ENCODE measurements at regions not wholly inside any gene's neighbourhood (a gene's known extent, or its start where the extent isn't known, plus 50 kb on each side); places are given as distances from the start of the nearest gene placed in this dataset.
A peak's percentile ranks its signal among the peaks of the same experiment; 100 is the strongest.

DNA sequence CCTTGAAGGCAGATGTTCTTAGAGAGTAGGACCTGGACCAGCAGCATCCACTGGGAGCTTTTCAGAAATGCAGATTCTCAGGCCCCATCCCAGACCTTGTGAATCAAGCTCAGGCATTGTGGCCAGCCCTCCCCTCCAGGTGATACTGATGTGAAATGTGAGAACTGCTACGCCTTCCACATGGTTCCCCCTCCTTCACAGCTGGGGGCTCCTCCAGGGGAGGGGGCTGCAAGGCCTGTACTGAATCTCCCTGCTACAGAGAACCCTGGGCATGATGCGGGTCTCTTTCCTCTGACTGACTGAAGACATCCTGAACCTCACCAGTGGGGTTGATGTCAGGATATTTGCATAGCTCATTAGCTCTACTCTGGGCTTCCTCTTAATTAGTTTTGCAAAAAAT, 141.8 kb upstream of the CSF3R start:
- Histone ChIP-seq H3K4me1 (ENCODE audit: control insufficient read depth in 4 of 4, insufficient read depth in 4 of 4, low read length in 3 of 4) (peaks cover 0 to 12% (median 6%) of the 10 kb centered on the region in 4 donors), H3K9ac (ENCODE audit: low read depth in 1 of 2, low read length in 2 of 2) (no peak overlapping the region), H3K36me3 (ENCODE audit: control insufficient read depth in 4 of 4, insufficient read depth in 3 of 4, low read depth in 1 of 4, low read length in 3 of 4) (no peaks in the 10 kb centered on the region), H3K9me3 (ENCODE audit: control insufficient read depth in 4 of 4, low read length in 3 of 4) (peaks cover 0 to 2% (median 0%) of the 10 kb centered on the region in 4 donors), H3K4me3 (ENCODE audit: low read depth in 1 of 3, low read length in 3 of 3) (no peak overlapping the region), H3K27me3 (ENCODE audit: control insufficient read depth in 4 of 4, insufficient read depth in 4 of 4, low read length in 3 of 4) (no peaks in the 10 kb centered on the region), H3K27ac (ENCODE audit: low read depth in 1 of 2, low read length in 2 of 2) (no peak overlapping the region)
- WGBS: 80% methylated on average over 2 of the region's 2 CpGs
- DNase-seq (ENCODE audit: low spot score): no peak
- TF ChIP-seq JUND (IDR thresholded peaks at IDR 0.05): no peak
- TF ChIP-seq FOXA1 (IDR thresholded peaks at IDR 0.05): no peak
- TF ChIP-seq SP1 (IDR thresholded peaks at IDR 0.05): no peak
- TF ChIP-seq NR2F2 (IDR thresholded peaks at IDR 0.05): no peak
- no peak for TF ChIP-seq RAD21 (IDR thresholded peaks at IDR 0.05)
- TF ChIP-seq TAF1 (conservative IDR thresholded peaks at IDR 0.05): no peak
- no peak for TF ChIP-seq YY1 (IDR thresholded peaks at IDR 0.05)
- TF ChIP-seq, protein P1, sequence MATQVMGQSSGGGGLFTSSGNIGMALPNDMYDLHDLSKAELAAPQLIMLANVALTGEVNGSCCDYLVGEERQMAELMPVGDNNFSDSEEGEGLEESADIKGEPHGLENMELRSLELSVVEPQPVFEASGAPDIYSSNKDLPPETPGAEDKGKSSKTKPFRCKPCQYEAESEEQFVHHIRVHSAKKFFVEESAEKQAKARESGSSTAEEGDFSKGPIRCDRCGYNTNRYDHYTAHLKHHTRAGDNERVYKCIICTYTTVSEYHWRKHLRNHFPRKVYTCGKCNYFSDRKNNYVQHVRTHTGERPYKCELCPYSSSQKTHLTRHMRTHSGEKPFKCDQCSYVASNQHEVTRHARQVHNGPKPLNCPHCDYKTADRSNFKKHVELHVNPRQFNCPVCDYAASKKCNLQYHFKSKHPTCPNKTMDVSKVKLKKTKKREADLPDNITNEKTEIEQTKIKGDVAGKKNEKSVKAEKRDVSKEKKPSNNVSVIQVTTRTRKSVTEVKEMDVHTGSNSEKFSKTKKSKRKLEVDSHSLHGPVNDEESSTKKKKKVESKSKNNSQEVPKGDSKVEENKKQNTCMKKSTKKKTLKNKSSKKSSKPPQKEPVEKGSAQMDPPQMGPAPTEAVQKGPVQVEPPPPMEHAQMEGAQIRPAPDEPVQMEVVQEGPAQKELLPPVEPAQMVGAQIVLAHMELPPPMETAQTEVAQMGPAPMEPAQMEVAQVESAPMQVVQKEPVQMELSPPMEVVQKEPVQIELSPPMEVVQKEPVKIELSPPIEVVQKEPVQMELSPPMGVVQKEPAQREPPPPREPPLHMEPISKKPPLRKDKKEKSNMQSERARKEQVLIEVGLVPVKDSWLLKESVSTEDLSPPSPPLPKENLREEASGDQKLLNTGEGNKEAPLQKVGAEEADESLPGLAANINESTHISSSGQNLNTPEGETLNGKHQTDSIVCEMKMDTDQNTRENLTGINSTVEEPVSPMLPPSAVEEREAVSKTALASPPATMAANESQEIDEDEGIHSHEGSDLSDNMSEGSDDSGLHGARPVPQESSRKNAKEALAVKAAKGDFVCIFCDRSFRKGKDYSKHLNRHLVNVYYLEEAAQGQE (IDR thresholded peaks at IDR 0.05): no peak
- no peak for TF ChIP-seq GABPA (IDR thresholded peaks at IDR 0.05 in 1 of 2, conservative IDR thresholded peaks at IDR 0.05 in 1 of 2)
- no peak for TF ChIP-seq HNF4G (IDR thresholded peaks at IDR 0.05)
- TF ChIP-seq, protein P2, sequence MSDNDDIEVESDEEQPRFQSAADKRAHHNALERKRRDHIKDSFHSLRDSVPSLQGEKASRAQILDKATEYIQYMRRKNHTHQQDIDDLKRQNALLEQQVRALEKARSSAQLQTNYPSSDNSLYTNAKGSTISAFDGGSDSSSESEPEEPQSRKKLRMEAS (IDR thresholded peaks at IDR 0.05): no peak
- TF ChIP-seq, protein P3, sequence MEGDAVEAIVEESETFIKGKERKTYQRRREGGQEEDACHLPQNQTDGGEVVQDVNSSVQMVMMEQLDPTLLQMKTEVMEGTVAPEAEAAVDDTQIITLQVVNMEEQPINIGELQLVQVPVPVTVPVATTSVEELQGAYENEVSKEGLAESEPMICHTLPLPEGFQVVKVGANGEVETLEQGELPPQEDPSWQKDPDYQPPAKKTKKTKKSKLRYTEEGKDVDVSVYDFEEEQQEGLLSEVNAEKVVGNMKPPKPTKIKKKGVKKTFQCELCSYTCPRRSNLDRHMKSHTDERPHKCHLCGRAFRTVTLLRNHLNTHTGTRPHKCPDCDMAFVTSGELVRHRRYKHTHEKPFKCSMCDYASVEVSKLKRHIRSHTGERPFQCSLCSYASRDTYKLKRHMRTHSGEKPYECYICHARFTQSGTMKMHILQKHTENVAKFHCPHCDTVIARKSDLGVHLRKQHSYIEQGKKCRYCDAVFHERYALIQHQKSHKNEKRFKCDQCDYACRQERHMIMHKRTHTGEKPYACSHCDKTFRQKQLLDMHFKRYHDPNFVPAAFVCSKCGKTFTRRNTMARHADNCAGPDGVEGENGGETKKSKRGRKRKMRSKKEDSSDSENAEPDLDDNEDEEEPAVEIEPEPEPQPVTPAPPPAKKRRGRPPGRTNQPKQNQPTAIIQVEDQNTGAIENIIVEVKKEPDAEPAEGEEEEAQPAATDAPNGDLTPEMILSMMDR (IDR thresholded peaks at IDR 0.05; ENCODE audit: low read depth, low read length, missing input control): no peak

DNA sequence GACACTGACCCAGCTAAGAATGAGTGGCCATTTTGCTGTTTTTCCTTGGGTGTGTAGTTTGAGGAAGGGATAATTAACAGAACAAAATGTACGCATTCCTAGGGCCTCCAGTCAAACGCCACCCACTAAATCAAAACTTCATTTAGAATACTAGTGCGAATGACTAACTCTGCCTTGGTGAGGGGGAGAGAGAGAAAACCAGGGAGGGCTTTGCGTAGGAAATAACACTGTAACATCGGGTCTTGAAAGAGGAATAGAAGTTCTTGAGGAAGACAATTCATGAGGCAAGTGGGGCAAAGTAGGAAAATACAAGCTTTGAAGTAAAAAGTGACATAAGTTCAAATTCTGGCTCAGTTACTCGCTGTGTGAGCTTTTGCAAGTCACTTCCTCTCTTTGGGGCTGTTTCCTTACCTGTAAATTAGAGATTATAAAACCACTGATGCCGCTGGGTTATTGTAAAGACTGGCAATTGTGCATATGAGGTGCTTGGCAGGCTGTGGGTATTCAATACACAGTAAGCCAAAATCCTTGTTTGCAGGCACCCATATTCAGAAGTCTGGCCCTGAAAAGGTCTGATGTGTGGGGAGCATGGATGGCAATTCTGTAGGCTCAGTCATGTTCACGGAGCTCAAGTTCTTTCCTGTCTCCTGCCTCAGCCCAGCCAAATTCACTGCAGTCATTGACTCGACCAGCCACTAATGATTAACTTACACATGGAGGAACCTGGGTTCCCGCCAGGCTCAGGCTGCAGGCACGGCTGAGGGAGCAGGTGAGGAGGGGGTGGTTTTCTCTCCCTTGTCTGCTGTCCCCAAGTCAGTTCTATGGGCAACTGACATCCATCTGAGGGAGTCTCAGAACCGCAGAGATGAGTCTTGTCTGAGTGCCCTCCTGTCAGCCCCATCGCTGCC, 140.3 kb upstream of the CSF3R start:
- Histone ChIP-seq H3K4me1 (ENCODE audit: control insufficient read depth in 4 of 4, insufficient read depth in 4 of 4, low read length in 3 of 4) (peaks cover 0 to 12% (median 6%) of the 10 kb centered on the region in 4 donors), H3K27ac (ENCODE audit: low read depth in 1 of 2, low read length in 2 of 2) (no peak overlapping the region), H3K9me3 (ENCODE audit: control insufficient read depth in 4 of 4, low read length in 3 of 4) (peaks cover 0 to 2% (median 0%) of the 10 kb centered on the region in 4 donors), H3K36me3 (ENCODE audit: control insufficient read depth in 4 of 4, insufficient read depth in 3 of 4, low read depth in 1 of 4, low read length in 3 of 4) (no peaks in the 10 kb centered on the region), H3K27me3 (ENCODE audit: control insufficient read depth in 4 of 4, insufficient read depth in 4 of 4, low read length in 3 of 4) (no peaks in the 10 kb centered on the region), H3K9ac (ENCODE audit: low read depth in 1 of 2, low read length in 2 of 2) (no peak overlapping the region), H3K4me3 (ENCODE audit: low read depth in 1 of 3, low read length in 3 of 3) (no peak overlapping the region)
- peak; percentile 44 for DNase-seq (ENCODE audit: low spot score)
- TF ChIP-seq FOXA2 (IDR thresholded peaks at IDR 0.05) (no peak), NR2F2 (IDR thresholded peaks at IDR 0.05) (no peak), RXRA (IDR thresholded peaks at IDR 0.05) (no peak), RAD21 (IDR thresholded peaks at IDR 0.05) (no peak), TAF1 (conservative IDR thresholded peaks at IDR 0.05) (no peak), EGR1 (IDR thresholded peaks at IDR 0.05; ENCODE audit: low read depth in 2 of 2) (no peak), HNF4A (conservative IDR thresholded peaks at IDR 0.05) (no peak), JUND (IDR thresholded peaks at IDR 0.05) (no peak), FOXA1 (IDR thresholded peaks at IDR 0.05) (no peak)
- TF ChIP-seq, protein P2 (IDR thresholded peaks at IDR 0.05): no peak
- TF ChIP-seq, protein P3 (IDR thresholded peaks at IDR 0.05; ENCODE audit: low read depth, low read length, missing input control): no peak
- TF ChIP-seq, protein P4, sequence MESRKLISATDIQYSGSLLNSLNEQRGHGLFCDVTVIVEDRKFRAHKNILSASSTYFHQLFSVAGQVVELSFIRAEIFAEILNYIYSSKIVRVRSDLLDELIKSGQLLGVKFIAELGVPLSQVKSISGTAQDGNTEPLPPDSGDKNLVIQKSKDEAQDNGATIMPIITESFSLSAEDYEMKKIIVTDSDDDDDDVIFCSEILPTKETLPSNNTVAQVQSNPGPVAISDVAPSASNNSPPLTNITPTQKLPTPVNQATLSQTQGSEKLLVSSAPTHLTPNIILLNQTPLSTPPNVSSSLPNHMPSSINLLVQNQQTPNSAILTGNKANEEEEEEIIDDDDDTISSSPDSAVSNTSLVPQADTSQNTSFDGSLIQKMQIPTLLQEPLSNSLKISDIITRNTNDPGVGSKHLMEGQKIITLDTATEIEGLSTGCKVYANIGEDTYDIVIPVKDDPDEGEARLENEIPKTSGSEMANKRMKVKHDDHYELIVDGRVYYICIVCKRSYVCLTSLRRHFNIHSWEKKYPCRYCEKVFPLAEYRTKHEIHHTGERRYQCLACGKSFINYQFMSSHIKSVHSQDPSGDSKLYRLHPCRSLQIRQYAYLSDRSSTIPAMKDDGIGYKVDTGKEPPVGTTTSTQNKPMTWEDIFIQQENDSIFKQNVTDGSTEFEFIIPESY (IDR thresholded peaks at IDR 0.05): no peak
- WGBS: 45% methylated on average over 13 of the region's 13 CpGs

All from liver (tissue), 8 donors.